MM.1S (cell line): ENCODE measurements at regions not wholly inside any gene's neighbourhood (a gene's known extent, or its start where the extent isn't known, plus 50 kb on each side); places are given as distances from the start of the nearest gene placed in this dataset.

ENCODE experiments used
- DNase-seq: peaks from one replicate; pipeline ENCODE4 v3.0.0-alpha.2; 2015
- H2AFZ ChIP-seq: fragments of 300-600 bp; sonication (generic); 2 replicates; pipeline ENCODE4 v1.6.0; 2016; ENCODE audit warnings: antibody characterized with exemption, low read length
- H3F3A ChIP-seq: fragments of 300-600 bp; sonication (generic); 2 replicates; pipeline ENCODE4 v1.6.1; 2016; ENCODE audit warnings: mild to moderate bottlenecking, antibody characterized with exemption, low read length, moderate library complexity, mixed read lengths; ENCODE audit not compliant: insufficient read depth
- H3K27ac ChIP-seq: fragments of 300-600 bp; sonication (generic); 2 replicates; pipeline ENCODE4 v1.5.1; 2016; ENCODE audit warnings: mild to moderate bottlenecking, low read length
- H3K27me3 ChIP-seq: fragments of 300-600 bp; sonication (generic); replicated peaks from 2 replicates; pipeline ENCODE4 v1.6.0; 2016; ENCODE audit warnings: low read length; ENCODE audit not compliant: insufficient read depth
- H3K36me3 ChIP-seq: fragments of 300-600 bp; sonication (generic); replicated peaks from 2 replicates; pipeline ENCODE4 v1.6.1; 2016; ENCODE audit warnings: mild to moderate bottlenecking, low read length, mixed read lengths; ENCODE audit not compliant: insufficient read depth
- H3K4me1 ChIP-seq: fragments of 300-600 bp; sonication (generic); 2 replicates; pipeline ENCODE4 v1.6.1; 2016; ENCODE audit warnings: low read length, mixed read lengths
- H3K4me2 ChIP-seq: fragments of 300-600 bp; sonication (generic); 2 replicates; pipeline ENCODE4 v1.6.0; 2016; ENCODE audit warnings: low read depth, low read length
- H3K4me3 ChIP-seq: fragments of 300-600 bp; sonication (generic); 2 replicates; pipeline ENCODE4 v1.5.1; 2016; ENCODE audit warnings: low read length, mixed read lengths
- H3K79me2 ChIP-seq: fragments of 300-600 bp; sonication (generic); 2 replicates; pipeline ENCODE4 v1.6.1; 2016; ENCODE audit warnings: mixed run types, low read length, mixed read lengths
- H3K9ac ChIP-seq: fragments of 300-600 bp; sonication (generic); 2 replicates; pipeline ENCODE4 v1.6.1; 2016; ENCODE audit warnings: low read length, mixed read lengths
- H3K9me2 ChIP-seq: fragments of 300-600 bp; sonication (generic); replicated peaks from 2 replicates; pipeline ENCODE4 v1.6.1; 2016; ENCODE audit warnings: mild to moderate bottlenecking, low read length, mixed read lengths; ENCODE audit not compliant: insufficient read depth
- H3K9me3 ChIP-seq: fragments of 300-600 bp; sonication (generic); replicated peaks from 2 replicates; pipeline ENCODE4 v1.6.1; 2016; ENCODE audit warnings: mild to moderate bottlenecking, low read length, mixed read lengths; ENCODE audit not compliant: insufficient read depth
- H4K20me1 ChIP-seq: fragments of 300-600 bp; sonication (generic); 2 replicates; pipeline ENCODE4 v1.6.1; 2016; ENCODE audit warnings: mild to moderate bottlenecking, low read length, moderate library complexity, mixed read lengths; ENCODE audit not compliant: insufficient read depth
- EZH2 ChIP-seq: fragments of 300-600 bp; sonication (generic); optimal IDR thresholded peaks from 2 replicates; pipeline ENCODE3; 2017; ENCODE audit warnings: low read depth, mild to moderate bottlenecking, antibody characterized with exemption, low read length, mixed read lengths
- EZH2phosphoT487 ChIP-seq: fragments of 300-600 bp; sonication (generic); IDR thresholded peaks from 2 replicates; pipeline ENCODE4 v1.6.1; 2018; ENCODE audit warnings: antibody characterized with exemption, low read length
- TF ChIP-seq, protein P1 (sequence below): fragments of 300-600 bp; sonication (generic); IDR thresholded peaks from 2 replicates; pipeline ENCODE4 v1.5.1; 2016; ENCODE audit warnings: antibody characterized with exemption, low read length, mixed read lengths

DNA sequence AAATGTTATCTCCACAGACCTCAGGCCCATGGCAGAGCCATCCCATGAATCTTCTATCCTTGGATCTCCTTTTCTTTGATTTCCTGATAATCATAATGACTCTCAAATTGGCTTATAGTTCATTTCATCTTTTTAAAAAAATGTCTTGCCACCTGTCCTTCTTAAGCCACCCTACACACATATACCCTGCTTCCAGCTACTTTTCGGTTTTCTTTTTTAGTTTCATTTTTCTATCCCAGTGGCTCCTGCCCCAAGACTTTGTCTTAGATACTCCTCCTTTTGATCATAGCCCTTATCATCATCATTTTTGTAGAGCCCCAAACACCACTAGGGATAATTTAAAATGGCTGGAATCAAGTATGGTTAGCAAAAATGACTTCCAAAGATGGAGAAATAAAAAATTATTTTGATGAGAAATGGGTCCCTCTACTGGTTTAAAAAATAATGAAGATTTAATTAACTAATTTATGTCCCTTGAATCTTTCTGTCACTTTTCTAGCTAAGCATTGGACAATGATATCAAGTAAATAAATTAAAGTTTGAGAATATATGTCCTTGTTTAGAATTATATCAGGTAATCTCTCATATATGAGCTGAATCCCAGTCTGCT is 277.3 kb upstream of the SEMA3D start:
- H3K4me2 ChIP-seq: peak overlapping the region; percentile 36
- H3K36me3 ChIP-seq: no peaks in the 10 kb centered on the region
- H3F3A ChIP-seq: no peaks in the 10 kb centered on the region
- H3K9me3 ChIP-seq: no peaks in the 10 kb centered on the region
- no peak for TF ChIP-seq EZH2
- TF ChIP-seq, protein P1, sequence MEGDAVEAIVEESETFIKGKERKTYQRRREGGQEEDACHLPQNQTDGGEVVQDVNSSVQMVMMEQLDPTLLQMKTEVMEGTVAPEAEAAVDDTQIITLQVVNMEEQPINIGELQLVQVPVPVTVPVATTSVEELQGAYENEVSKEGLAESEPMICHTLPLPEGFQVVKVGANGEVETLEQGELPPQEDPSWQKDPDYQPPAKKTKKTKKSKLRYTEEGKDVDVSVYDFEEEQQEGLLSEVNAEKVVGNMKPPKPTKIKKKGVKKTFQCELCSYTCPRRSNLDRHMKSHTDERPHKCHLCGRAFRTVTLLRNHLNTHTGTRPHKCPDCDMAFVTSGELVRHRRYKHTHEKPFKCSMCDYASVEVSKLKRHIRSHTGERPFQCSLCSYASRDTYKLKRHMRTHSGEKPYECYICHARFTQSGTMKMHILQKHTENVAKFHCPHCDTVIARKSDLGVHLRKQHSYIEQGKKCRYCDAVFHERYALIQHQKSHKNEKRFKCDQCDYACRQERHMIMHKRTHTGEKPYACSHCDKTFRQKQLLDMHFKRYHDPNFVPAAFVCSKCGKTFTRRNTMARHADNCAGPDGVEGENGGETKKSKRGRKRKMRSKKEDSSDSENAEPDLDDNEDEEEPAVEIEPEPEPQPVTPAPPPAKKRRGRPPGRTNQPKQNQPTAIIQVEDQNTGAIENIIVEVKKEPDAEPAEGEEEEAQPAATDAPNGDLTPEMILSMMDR: peak; percentile 23; the same call in 1 of the 2 replicates
- TF ChIP-seq EZH2phosphoT487: no peak
- H3K4me1 ChIP-seq: no peaks in the 10 kb centered on the region
- 0 out of 2 replicates have a peak overlapping the region, but pooled peaks have one; percentile 39 for H2AFZ ChIP-seq
- peak; percentile 11 for DNase-seq
- H3K4me3 ChIP-seq: no peak overlapping the region
- no peaks in the 10 kb centered on the region for H3K27me3 ChIP-seq
- H3K27ac ChIP-seq: no peak overlapping the region
- no peaks in the 10 kb centered on the region for H3K9me2 ChIP-seq
- no peak overlapping the region for H3K9ac ChIP-seq
- no peaks in the 10 kb centered on the region for H4K20me1 ChIP-seq
- no peaks in the 10 kb centered on the region for H3K79me2 ChIP-seq

DNA sequence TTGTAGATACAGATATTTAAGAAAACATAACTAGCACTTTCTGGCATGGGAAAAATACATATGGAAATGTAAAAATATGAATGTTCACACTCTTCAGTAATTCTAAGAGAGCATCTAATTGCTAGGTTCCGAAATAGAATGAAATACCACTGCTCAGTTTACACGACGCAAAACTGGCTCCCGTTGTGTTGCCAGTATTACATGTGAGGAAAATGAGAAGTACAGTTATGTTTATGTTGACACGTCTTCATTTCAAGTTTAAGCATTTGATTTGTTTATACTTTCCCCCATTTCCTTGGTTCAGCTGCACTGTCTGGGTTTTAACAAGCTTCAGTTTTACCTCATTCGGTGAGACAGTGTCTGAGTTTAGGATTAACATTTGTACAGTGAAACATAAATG is 275.8 kb upstream of the SEMA3D start:
- H3K4me1 ChIP-seq: no peaks in the 10 kb centered on the region
- no peak overlapping the region for H3K9ac ChIP-seq
- no peak overlapping the region for H3K4me3 ChIP-seq
- DNase-seq: no peak
- H3K9me3 ChIP-seq: no peaks in the 10 kb centered on the region
- H4K20me1 ChIP-seq: no peaks in the 10 kb centered on the region
- H3K27me3 ChIP-seq: no peaks in the 10 kb centered on the region
- no peak overlapping the region for H3K4me2 ChIP-seq
- no peaks in the 10 kb centered on the region for H3F3A ChIP-seq
- no peak overlapping the region for H2AFZ ChIP-seq
- H3K27ac ChIP-seq: no peak overlapping the region
- H3K36me3 ChIP-seq: no peaks in the 10 kb centered on the region
- no peaks in the 10 kb centered on the region for H3K79me2 ChIP-seq
- H3K9me2 ChIP-seq: no peaks in the 10 kb centered on the region
- TF ChIP-seq EZH2phosphoT487: no peak
- no peak for TF ChIP-seq EZH2
- TF ChIP-seq, protein P1: no peak

DNA sequence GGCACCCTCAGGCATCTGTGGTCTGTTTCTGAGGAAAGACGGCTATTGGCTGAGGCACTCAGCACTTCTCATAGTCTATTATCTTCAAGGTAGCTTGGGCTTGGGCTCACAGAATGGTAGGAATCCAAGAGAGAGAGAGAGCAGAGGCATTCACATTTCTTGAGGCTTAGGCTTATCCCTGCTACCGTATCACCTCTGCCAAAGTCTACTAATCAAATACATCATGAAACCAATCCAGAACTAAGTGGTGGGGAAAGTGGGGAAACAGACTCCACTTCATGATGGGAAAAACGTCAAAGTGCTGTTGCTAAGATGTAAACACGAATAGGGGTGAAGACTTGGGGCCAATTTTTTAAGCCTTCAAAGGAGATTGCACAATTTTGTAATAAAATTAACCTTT is 271.1 kb upstream of the SEMA3D start:
- Histone ChIP-seq H4K20me1 (no peaks in the 10 kb centered on the region), H3K4me1 (no peaks in the 10 kb centered on the region), H3K27me3 (no peaks in the 10 kb centered on the region), H3F3A (no peaks in the 10 kb centered on the region), H3K4me3 (no peak overlapping the region), H3K27ac (no peak overlapping the region), H2AFZ (no peak overlapping the region), H3K9me2 (no peaks in the 10 kb centered on the region), H3K79me2 (no peaks in the 10 kb centered on the region), H3K36me3 (no peaks in the 10 kb centered on the region), H3K9me3 (no peaks in the 10 kb centered on the region), H3K4me2 (no peak overlapping the region), H3K9ac (no peak overlapping the region)
- no peak for DNase-seq
- TF ChIP-seq EZH2: no peak
- TF ChIP-seq, protein P1: no peak
- TF ChIP-seq EZH2phosphoT487: no peak
